ENCODE measurements at regions not wholly inside any gene's neighbourhood (a gene's known extent, or its start where the extent isn't known, plus 50 kb on each side); places are given as distances from the start of the nearest gene placed in this dataset.
"Not testable (repeated sequence)": the region's sequence is repeated elsewhere in the genome, so short reads cannot be mapped to it uniquely, and the experiment has no call there.

GRCh38 chr6:170144571-170145271, 146.2 kb downstream of the DLL1 start:
- H3K27me3 ChIP-seq (ENCODE audit: low read length), result no peaks in the 10 kb centered on the region
- no peak overlapping the region for H3K4me3 ChIP-seq (ENCODE audit: insufficient read depth, low read length, poor library complexity, severe bottlenecking)
- H3K27ac ChIP-seq (ENCODE audit: low read depth, low read length), result no peak overlapping the region
- H3K79me2 ChIP-seq (ENCODE audit: insufficient read depth, low read length), result no peaks in the 10 kb centered on the region
- no peaks in the 10 kb centered on the region for H4K20me1 ChIP-seq (ENCODE audit: low read depth, low read length)
- H3K9me3 ChIP-seq (ENCODE audit: insufficient read depth, low read length), result peaks cover 6% of the 10 kb centered on the region; the same call in 1 of the 2 replicates
- no peak overlapping the region for H3K9ac ChIP-seq (ENCODE audit: low read length)
- TF ChIP-seq EZH2phosphoT487 (conservative IDR thresholded peaks at IDR 0.05; ENCODE audit: low read length) (no peak), CTCF (IDR thresholded peaks at IDR 0.05; ENCODE audit: insufficient read depth, low read length, poor library complexity, severe bottlenecking) (no peak)
- no peak overlapping the region for H2AFZ ChIP-seq (ENCODE audit: low read depth, low read length, severe bottlenecking)
- H3K36me3 ChIP-seq (ENCODE audit: low read length), result no peaks in the 10 kb centered on the region
- no peaks in the 10 kb centered on the region for H3K9me2 ChIP-seq (replicated peaks; ENCODE audit: insufficient read depth, low read length)
- no peaks in the 10 kb centered on the region for H3F3A ChIP-seq (ENCODE audit: insufficient read depth)
- no peak overlapping the region for H3K4me2 ChIP-seq (ENCODE audit: low read depth, low read length, poor library complexity, severe bottlenecking)

DNA sequence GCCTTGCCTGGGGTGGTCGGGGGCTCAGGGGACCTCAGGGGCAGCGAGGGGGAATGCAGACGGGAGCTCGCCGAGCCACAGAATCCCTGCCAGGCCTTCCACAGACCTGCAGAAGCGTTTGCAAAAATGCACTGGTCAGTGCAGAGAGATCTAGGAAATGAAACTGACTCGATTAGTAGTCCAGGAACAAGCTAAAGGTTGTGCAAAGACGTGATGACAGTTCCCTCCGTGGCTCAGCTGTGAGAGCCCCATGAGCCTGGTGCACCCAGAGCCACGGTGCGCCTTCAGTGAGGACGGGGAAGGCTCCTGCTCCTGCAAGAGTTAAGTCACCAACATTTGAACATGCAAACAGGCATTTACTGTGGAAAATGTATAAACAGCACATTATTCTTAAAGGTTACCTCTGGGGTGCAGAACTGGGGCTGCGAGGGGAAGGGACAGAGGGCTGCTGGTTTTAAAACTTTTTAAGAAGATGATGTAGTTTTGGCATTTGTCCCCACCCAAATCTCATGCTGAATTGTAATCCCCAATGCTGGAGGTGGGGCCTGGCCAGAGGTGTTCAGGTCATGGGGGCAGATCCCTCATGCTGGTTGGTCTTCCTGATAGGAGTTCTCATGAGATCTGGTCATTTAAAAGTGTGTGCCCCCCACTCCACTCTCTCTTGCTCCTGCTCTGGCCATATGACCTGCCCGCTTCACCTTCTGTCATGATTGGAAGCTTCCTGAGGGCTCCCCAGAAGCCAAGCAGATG, 147.3 kb downstream of the DLL1 start:
- Histone ChIP-seq H2AFZ (ENCODE audit: low read depth, low read length, severe bottlenecking) (no peak overlapping the region), H3K4me2 (ENCODE audit: low read depth, low read length, poor library complexity, severe bottlenecking) (no peak overlapping the region), H3K27ac (ENCODE audit: low read depth, low read length) (no peak overlapping the region), H3K4me3 (ENCODE audit: insufficient read depth, low read length, poor library complexity, severe bottlenecking) (no peak overlapping the region), H3K27me3 (ENCODE audit: low read length) (no peaks in the 10 kb centered on the region), H3K9me2 (replicated peaks; ENCODE audit: insufficient read depth, low read length) (no peaks in the 10 kb centered on the region), H3K36me3 (ENCODE audit: low read length) (no peaks in the 10 kb centered on the region), H3K79me2 (ENCODE audit: insufficient read depth, low read length) (no peaks in the 10 kb centered on the region), H3F3A (ENCODE audit: insufficient read depth) (no peaks in the 10 kb centered on the region), H3K9me3 (ENCODE audit: insufficient read depth, low read length) (peaks cover 6% of the 10 kb centered on the region; the same call in 1 of the 2 replicates), H3K9ac (ENCODE audit: low read length) (no peak overlapping the region), H4K20me1 (ENCODE audit: low read depth, low read length) (no peaks in the 10 kb centered on the region)
- TF ChIP-seq CTCF (IDR thresholded peaks at IDR 0.05; ENCODE audit: insufficient read depth, low read length, poor library complexity, severe bottlenecking), result no peak
- TF ChIP-seq EZH2phosphoT487 (conservative IDR thresholded peaks at IDR 0.05; ENCODE audit: low read length), result no peak

GRCh38 chr6:170142559-170142958, 148.3 kb downstream of the DLL1 start:
- H4K20me1 ChIP-seq (ENCODE audit: low read depth, low read length), result no peaks in the 10 kb centered on the region
- H3K27ac ChIP-seq (ENCODE audit: low read depth, low read length), result no peak overlapping the region
- H3F3A ChIP-seq (ENCODE audit: insufficient read depth), result no peaks in the 10 kb centered on the region
- H3K9ac ChIP-seq (ENCODE audit: low read length), result no peak overlapping the region
- no peaks in the 10 kb centered on the region for H3K36me3 ChIP-seq (ENCODE audit: low read length)
- no peak overlapping the region for H2AFZ ChIP-seq (ENCODE audit: low read depth, low read length, severe bottlenecking)
- TF ChIP-seq CTCF (IDR thresholded peaks at IDR 0.05; ENCODE audit: insufficient read depth, low read length, poor library complexity, severe bottlenecking) (no peak), EZH2phosphoT487 (conservative IDR thresholded peaks at IDR 0.05; ENCODE audit: low read length) (no peak)
- H3K9me2 ChIP-seq (replicated peaks; ENCODE audit: insufficient read depth, low read length), result no peaks in the 10 kb centered on the region
- no peaks in the 10 kb centered on the region for H3K79me2 ChIP-seq (ENCODE audit: insufficient read depth, low read length)
- no peak overlapping the region for H3K4me3 ChIP-seq (ENCODE audit: insufficient read depth, low read length, poor library complexity, severe bottlenecking)
- H3K4me2 ChIP-seq (ENCODE audit: low read depth, low read length, poor library complexity, severe bottlenecking), result no peak overlapping the region
- peaks cover 6% of the 10 kb centered on the region; the same call in 1 of the 2 replicates for H3K9me3 ChIP-seq (ENCODE audit: insufficient read depth, low read length)
- no peaks in the 10 kb centered on the region for H3K27me3 ChIP-seq (ENCODE audit: low read length)

DNA sequence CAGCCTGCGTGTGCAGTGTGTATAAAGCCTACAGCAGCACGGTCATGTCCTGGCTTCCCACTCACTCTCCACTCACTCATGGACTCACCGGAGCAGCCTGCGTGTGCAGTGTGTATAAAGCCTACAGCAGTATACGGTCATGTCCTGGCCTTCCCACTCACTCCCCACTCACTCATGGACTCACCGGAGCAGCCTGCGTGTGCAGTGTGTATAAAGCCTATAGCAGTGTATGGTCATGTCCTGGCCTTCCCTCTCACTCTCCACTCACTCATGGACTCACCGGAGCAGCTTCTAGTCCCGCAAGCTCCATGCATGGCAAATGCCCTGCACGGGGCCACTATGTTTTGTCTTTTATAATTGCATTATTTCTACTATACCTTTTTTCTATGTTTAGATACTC, 149.8 kb downstream of the DLL1 start:
- not testable (repeated sequence) for H3F3A ChIP-seq (ENCODE audit: insufficient read depth); H2AFZ ChIP-seq (ENCODE audit: low read depth, low read length, severe bottlenecking); H3K9me3 ChIP-seq (ENCODE audit: insufficient read depth, low read length); H3K9me2 ChIP-seq (replicated peaks; ENCODE audit: insufficient read depth, low read length); H3K4me2 ChIP-seq (ENCODE audit: low read depth, low read length, poor library complexity, severe bottlenecking); H3K27me3 ChIP-seq (ENCODE audit: low read length); H3K36me3 ChIP-seq (ENCODE audit: low read length); H3K4me3 ChIP-seq (ENCODE audit: insufficient read depth, low read length, poor library complexity, severe bottlenecking); H4K20me1 ChIP-seq (ENCODE audit: low read depth, low read length); H3K9ac ChIP-seq (ENCODE audit: low read length); H3K27ac ChIP-seq (ENCODE audit: low read depth, low read length); H3K79me2 ChIP-seq (ENCODE audit: insufficient read depth, low read length)

Measured in SU-DHL-6 (cell line).